HCT116 (cell line): ENCODE measurements at regions not wholly inside any gene's neighbourhood (a gene's known extent, or its start where the extent isn't known, plus 50 kb on each side); places are given as distances from the start of the nearest gene placed in this dataset.

Experiments used
- EGR1 ChIP-seq: IDR thresholded peaks from 2 replicates; pipeline ENCODE4 v1.6.1; 2012; ENCODE audit warnings: low read depth
- POLR2AphosphoS5 ChIP-seq: IDR thresholded peaks from 2 replicates; pipeline ENCODE4 v1.6.1; 2011; ENCODE audit warnings: mild to moderate bottlenecking, low read depth, low read length, moderate library complexity
- TF ChIP-seq, protein P1 (sequence below), 3 experiments: fragments of 200-600 bp in 1 of 3; sonication (generic) in 1 of 3; IDR thresholded peaks in 2 of 3; conservative IDR thresholded peaks in 1 of 3; 2 replicates each; pipeline ENCODE4 v1.5.1; 2012 to 2017; ENCODE audit warnings: low read depth in 2 of 3, low read length in 2 of 3, antibody characterized with exemption in 1 of 3, borderline replicate concordance in 1 of 3, control low read depth in 1 of 3, mild to moderate bottlenecking in 1 of 3, mixed read lengths in 1 of 3, mixed run types in 1 of 3, moderate library complexity in 1 of 3; ENCODE audit not compliant: insufficient read depth in 1 of 3

GRCh38 chr1:73874806-73875205 lies 323.2 kb downstream of the LRRIQ3 start:
- TF ChIP-seq, protein P1, sequence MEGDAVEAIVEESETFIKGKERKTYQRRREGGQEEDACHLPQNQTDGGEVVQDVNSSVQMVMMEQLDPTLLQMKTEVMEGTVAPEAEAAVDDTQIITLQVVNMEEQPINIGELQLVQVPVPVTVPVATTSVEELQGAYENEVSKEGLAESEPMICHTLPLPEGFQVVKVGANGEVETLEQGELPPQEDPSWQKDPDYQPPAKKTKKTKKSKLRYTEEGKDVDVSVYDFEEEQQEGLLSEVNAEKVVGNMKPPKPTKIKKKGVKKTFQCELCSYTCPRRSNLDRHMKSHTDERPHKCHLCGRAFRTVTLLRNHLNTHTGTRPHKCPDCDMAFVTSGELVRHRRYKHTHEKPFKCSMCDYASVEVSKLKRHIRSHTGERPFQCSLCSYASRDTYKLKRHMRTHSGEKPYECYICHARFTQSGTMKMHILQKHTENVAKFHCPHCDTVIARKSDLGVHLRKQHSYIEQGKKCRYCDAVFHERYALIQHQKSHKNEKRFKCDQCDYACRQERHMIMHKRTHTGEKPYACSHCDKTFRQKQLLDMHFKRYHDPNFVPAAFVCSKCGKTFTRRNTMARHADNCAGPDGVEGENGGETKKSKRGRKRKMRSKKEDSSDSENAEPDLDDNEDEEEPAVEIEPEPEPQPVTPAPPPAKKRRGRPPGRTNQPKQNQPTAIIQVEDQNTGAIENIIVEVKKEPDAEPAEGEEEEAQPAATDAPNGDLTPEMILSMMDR (IDR thresholded peaks at IDR 0.05 in 2 of 3, conservative IDR thresholded peaks at IDR 0.05 in 1 of 3; ENCODE audit: borderline replicate concordance in 1 of 3, insufficient read depth in 1 of 3, low read depth in 2 of 3, low read length in 2 of 3), result no peak
- no peak for TF ChIP-seq POLR2AphosphoS5
- TF ChIP-seq EGR1, result no peak
